Hepatocyte (in vitro differentiated cells): ENCODE measurements at regions not wholly inside any gene's neighbourhood (a gene's known extent, or its start where the extent isn't known, plus 50 kb on each side); places are given as distances from the start of the nearest gene placed in this dataset.

Experiments used
- DNase-seq: peaks from one replicate; pipeline ENCODE4 v3.0.0-alpha.2; 2016; ENCODE audit warnings: low spot score
- H2AFZ ChIP-seq: fragments of 200-600 bp; sonication (generic); 2 replicates; pipeline ENCODE4 v1.6.0; 2016; ENCODE audit warnings: antibody characterized with exemption, mild to moderate bottlenecking
- H3K27ac ChIP-seq: fragments of 200-600 bp; sonication (generic); 2 replicates; pipeline ENCODE4 v1.5.1; 2016; ENCODE audit warnings: mild to moderate bottlenecking
- H3K27me3 ChIP-seq: fragments of 200-600 bp; sonication (generic); 2 replicates; pipeline ENCODE4 v1.6.1; 2016
- H3K36me3 ChIP-seq: fragments of 200-600 bp; sonication (generic); replicated peaks from 2 replicates; pipeline ENCODE4 v1.5.1; 2016; ENCODE audit warnings: low read depth; ENCODE audit not compliant: insufficient read depth
- H3K4me1 ChIP-seq: fragments of 200-600 bp; sonication (generic); 2 replicates; pipeline ENCODE4 v1.5.1; 2016; ENCODE audit warnings: mild to moderate bottlenecking, moderate library complexity; ENCODE audit not compliant: insufficient read depth
- H3K4me2 ChIP-seq: fragments of 200-600 bp; sonication (generic); 2 replicates; pipeline ENCODE4 v1.6.0; 2016
- H3K4me3 ChIP-seq: fragments of 200-600 bp; sonication (generic); 2 replicates; pipeline ENCODE4 v1.5.1; 2016; ENCODE audit warnings: mild to moderate bottlenecking
- H3K79me2 ChIP-seq: fragments of 200-600 bp; sonication (generic); 2 replicates; pipeline ENCODE4 v1.6.0; 2017; ENCODE audit warnings: mild to moderate bottlenecking
- H3K9me2 ChIP-seq: fragments of 200-600 bp; sonication (generic); replicated peaks from 2 replicates; pipeline ENCODE4 v1.6.0; 2017; ENCODE audit warnings: mild to moderate bottlenecking; ENCODE audit not compliant: insufficient read depth
- H3K9me3 ChIP-seq: fragments of 200-600 bp; sonication (generic); 2 replicates; pipeline ENCODE4 v1.5.1; 2016; ENCODE audit warnings: low read depth, mild to moderate bottlenecking
- H4K20me1 ChIP-seq: fragments of 200-600 bp; sonication (generic); 2 replicates; pipeline ENCODE4 v1.6.0; 2016; ENCODE audit warnings: mild to moderate bottlenecking; ENCODE audit not compliant: insufficient read depth, poor library complexity, severe bottlenecking
- CTCF ChIP-seq: fragments of 200-600 bp; sonication (generic); IDR thresholded peaks from 2 replicates; pipeline ENCODE4 v1.5.1; 2016; ENCODE audit warnings: antibody characterized with exemption, mild to moderate bottlenecking; ENCODE audit not compliant: poor library complexity
- EZH2 ChIP-seq: fragments of 200-600 bp; sonication (generic); IDR thresholded peaks from 2 replicates; pipeline ENCODE4 v1.6.1; 2016; ENCODE audit warnings: antibody characterized with exemption, mild to moderate bottlenecking, borderline replicate concordance
- EZH2phosphoT487 ChIP-seq: fragments of 200-600 bp; sonication (generic); IDR thresholded peaks from one replicate; pipeline ENCODE4 v1.6.1; 2018; ENCODE audit warnings: antibody characterized with exemption, mild to moderate bottlenecking, low read depth, moderate library complexity; ENCODE audit not compliant: unreplicated experiment, severe bottlenecking
- WGBS: methylation state at CpG from one replicate; pipeline ENCODE4 v1.1.6; 2016; ENCODE audit warnings: low lambda C conversion rate; ENCODE audit errors: missing lambda C conversion rate; 5-methylcytosine and 5-hydroxymethylcytosine counted together

GRCh38 chr3:13209634-13209997 is 136.4 kb upstream of the IQSEC1 start:
- H3K4me2 ChIP-seq, result no peak overlapping the region
- H3K9me2 ChIP-seq, result no peaks in the 10 kb centered on the region
- H3K79me2 ChIP-seq, result no peaks in the 10 kb centered on the region
- no peak overlapping the region for H3K4me3 ChIP-seq
- no peak for TF ChIP-seq EZH2phosphoT487
- TF ChIP-seq CTCF, result no peak
- no peak for TF ChIP-seq EZH2
- no peak overlapping the region for H2AFZ ChIP-seq
- H3K27me3 ChIP-seq, result no peaks in the 10 kb centered on the region
- no peaks in the 10 kb centered on the region for H3K9me3 ChIP-seq
- H4K20me1 ChIP-seq, result no peaks in the 10 kb centered on the region
- 73% methylated on average over 6 of the region's 6 CpGs for WGBS
- DNase-seq, result no peak
- H3K27ac ChIP-seq, result no peak overlapping the region
- no peaks in the 10 kb centered on the region for H3K4me1 ChIP-seq
- no peaks in the 10 kb centered on the region for H3K36me3 ChIP-seq

- Histone ChIP-seq H3K4me1 (no peaks in the 10 kb centered on the region), H3K27ac (no peak overlapping the region), H3K79me2 (no peaks in the 10 kb centered on the region), H3K4me2 (no peak overlapping the region), H4K20me1 (no peaks in the 10 kb centered on the region), H3K4me3 (no peak overlapping the region), H3K27me3 (no peaks in the 10 kb centered on the region), H3K9me2 (no peaks in the 10 kb centered on the region), H3K36me3 (no peaks in the 10 kb centered on the region), H2AFZ (no peak overlapping the region), H3K9me3 (no peaks in the 10 kb centered on the region)
- TF ChIP-seq EZH2phosphoT487 (no peak), EZH2 (no peak)
- DNase-seq, result no peak
- 86% methylated on average over 13 of the region's 17 CpGs for whole genome bisulfite sequencing
These were observed 135.7 kb upstream of the IQSEC1 start for GRCh38 chr3:13208706-13209633.

DNA sequence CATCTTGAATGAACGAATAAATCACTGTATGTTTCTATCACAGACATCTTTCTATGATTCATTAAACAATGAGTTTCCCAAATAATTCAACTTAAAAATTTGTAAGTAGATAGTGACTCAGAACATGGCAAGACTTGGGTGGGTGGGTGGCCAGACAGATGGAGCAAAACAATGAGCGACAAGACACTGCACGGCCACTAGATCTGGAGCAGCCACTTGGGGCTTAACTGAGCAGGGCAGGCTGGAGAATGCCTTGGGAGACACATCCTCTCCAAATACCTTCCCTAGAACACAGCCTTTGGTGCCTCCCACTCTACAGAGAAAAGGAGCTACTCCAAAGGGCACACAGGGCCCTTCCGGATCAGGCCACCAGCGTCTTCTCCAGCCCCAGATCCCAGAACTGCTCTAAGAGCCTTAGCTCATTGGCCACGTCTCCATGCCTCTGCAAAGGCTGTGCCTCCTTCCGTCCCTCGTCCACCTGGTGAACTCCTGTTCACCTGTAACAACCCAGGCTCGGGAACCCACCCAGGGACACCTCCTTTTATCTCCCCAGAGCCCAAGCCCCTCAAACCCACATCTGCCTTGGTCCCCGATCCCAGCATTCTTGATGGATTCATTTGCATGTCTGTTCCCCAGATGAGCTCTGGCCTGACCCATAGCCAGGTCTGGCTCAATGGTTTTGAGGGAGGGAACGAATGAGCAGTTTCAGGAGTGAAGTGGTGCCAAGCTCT is 134.9 kb upstream of the IQSEC1 start:
- H3K9me2 ChIP-seq, result no peaks in the 10 kb centered on the region
- H3K36me3 ChIP-seq, result no peaks in the 10 kb centered on the region
- H3K4me1 ChIP-seq, result no peaks in the 10 kb centered on the region
- H3K4me3 ChIP-seq, result no peak overlapping the region
- H3K79me2 ChIP-seq, result no peaks in the 10 kb centered on the region
- H3K27me3 ChIP-seq, result no peaks in the 10 kb centered on the region
- H3K4me2 ChIP-seq, result no peak overlapping the region
- no peaks in the 10 kb centered on the region for H3K9me3 ChIP-seq
- no peak for DNase-seq
- H3K27ac ChIP-seq, result no peak overlapping the region
- WGBS, result 87% methylated on average over 11 of the region's 11 CpGs
- no peaks in the 10 kb centered on the region for H4K20me1 ChIP-seq
- TF ChIP-seq EZH2phosphoT487, result no peak
- no peak for TF ChIP-seq CTCF
- TF ChIP-seq EZH2, result no peak
- H2AFZ ChIP-seq, result no peak overlapping the region

GRCh38 chr3:13207578-13207922 is 134.3 kb upstream of the IQSEC1 start:
- Histone ChIP-seq H2AFZ (no peak overlapping the region), H3K27ac (no peak overlapping the region), H3K4me1 (no peaks in the 10 kb centered on the region), H3K79me2 (no peaks in the 10 kb centered on the region), H3K4me2 (no peak overlapping the region), H3K9me2 (no peaks in the 10 kb centered on the region), H4K20me1 (no peaks in the 10 kb centered on the region), H3K27me3 (no peaks in the 10 kb centered on the region), H3K4me3 (no peak overlapping the region), H3K9me3 (no peaks in the 10 kb centered on the region), H3K36me3 (no peaks in the 10 kb centered on the region)
- WGBS, result 93% methylated on average over 9 of the region's 9 CpGs
- TF ChIP-seq CTCF, result no peak
- TF ChIP-seq EZH2phosphoT487, result no peak
- no peak for TF ChIP-seq EZH2
- DNase-seq, result no peak
